Heart left ventricle (tissue), 13 donors: ENCODE measurements at regions not wholly inside any gene's neighbourhood (a gene's known extent, or its start where the extent isn't known, plus 50 kb on each side); places are given as distances from the start of the nearest gene placed in this dataset.

Experiments
- CTCF ChIP-seq, 12 donors: fragments of 200-600 bp; sonication (generic) in 4 of 12; IDR thresholded peaks; one replicate each; pipeline versions ENCODE4 v1.5.0 to v1.8.0; 2018 to 2022; ENCODE audit warnings: antibody characterized with exemption in 12 of 12, mild to moderate bottlenecking in 5 of 12
- POLR2A ChIP-seq, 2 donors: fragments of 450-650 bp; IDR thresholded peaks; one replicate each; pipeline ENCODE4 v1.6.1; 2017; ENCODE audit warnings: antibody characterized with exemption in 2 of 2, mild to moderate bottlenecking in 2 of 2, moderate library complexity in 2 of 2
- donor health status: ischemic (EF 13 %, LVEDD 7.1; RV severe dilation, severe dysfunction).
- donor health status: DM: no; HTN: yes; CAD: no.
- donor health status: DM: no; HTN: no; CAD: no.
- donor health status: ischemic (EF 25% LVEDD 6.9; RV normal size, moderate dysfunction).
- donor health status: ischemic (EF 25% LVEDD 5.7; RV mildly dilated, moderate dysfunction).
- donor health status: ischemic (EF 35%, LVEDD 5.7; RV mildly dilated, moderate dysfunction).
- donor health status: nonischemic (EF 11% LVEDD 7.7; RV severe dilation, severe dysfunction).
- donor health status: DM: yes; HTN: yes; CAD: no.
- donor health status: PGD.
- donor health status: ischemic (EF 29% LVEDD 5.4; RV normal size, mild dysfunction).
- donor health status: nonischemic (EF 23%, LVEDD 6.1; RV moderate dilation, normal function).

GRCh38 chr4:149927514-149927913 is 111.9 kb upstream of the IQCM start:
- TF ChIP-seq CTCF (IDR thresholded peaks at IDR 0.05) = no peak
- TF ChIP-seq POLR2A (IDR thresholded peaks at IDR 0.05) = no peak
